Hindlimb muscle (tissue), 1 donor: ENCODE measurements at regions not wholly inside any gene's neighbourhood (a gene's known extent, or its start where the extent isn't known, plus 50 kb on each side); places are given as distances from the start of the nearest gene placed in this dataset.
"Not testable (repeated sequence)": the region's sequence is repeated elsewhere in the genome, so short reads cannot be mapped to it uniquely, and the experiment has no call there.

Experiments
- DNase-seq: peaks from one replicate; pipeline ENCODE4 v3.0.0-alpha.2; 2013

GRCh38 chr6:103872678-103873077 lies 987.0 kb downstream of the HACE1 start:
- no peak for DNase-seq

GRCh38 chr6:103872233-103872632 lies 987.5 kb downstream of the HACE1 start:
- no peak for DNase-seq

- DNase-seq = no peak
These were observed 988.7 kb downstream of the HACE1 start for GRCh38 chr6:103870970-103871369.

- DNase-seq = no peak
These were observed 997.4 kb downstream of the HACE1 start for GRCh38 chr6:103862297-103862696.

- DNase-seq = no peak
These were observed 1001.7 kb downstream of the HACE1 start for GRCh38 chr6:103858003-103858402.

- no peak for DNase-seq
These were observed 1004.0 kb downstream of the HACE1 start for GRCh38 chr6:103855750-103856149.

GRCh38 chr6:103854059-103854458 lies 1005.7 kb downstream of the HACE1 start:
- no peak for DNase-seq

GRCh38 chr6:103838457-103838856 lies 1021.3 kb downstream of the HACE1 start:
- no peak for DNase-seq

- DNase-seq = no peak
These were observed 1033.5 kb downstream of the HACE1 start for GRCh38 chr6:103826209-103826608.

- DNase-seq = no peak
These were observed 1039.6 kb downstream of the HACE1 start for GRCh38 chr6:103820148-103820547.

GRCh38 chr6:103819509-103819908 lies 1040.2 kb downstream of the HACE1 start:
- no peak for DNase-seq

- DNase-seq = no peak
These were observed 1046.7 kb downstream of the HACE1 start for GRCh38 chr6:103812970-103813369.

- DNase-seq = not testable (repeated sequence)
These were observed 1057.7 kb downstream of the HACE1 start for GRCh38 chr6:103801901-103802479.

GRCh38 chr6:103799971-103800670 lies 1059.6 kb downstream of the HACE1 start:
- no peak for DNase-seq

GRCh38 chr6:103798166-103798565 lies 1061.6 kb downstream of the HACE1 start:
- DNase-seq = no peak

GRCh38 chr6:103797738-103798137 lies 1062.0 kb downstream of the HACE1 start:
- no peak for DNase-seq

- no peak for DNase-seq
These were observed 1068.3 kb downstream of the HACE1 start for GRCh38 chr6:103791458-103791857.

GRCh38 chr6:103784117-103784516 lies 1075.6 kb downstream of the HACE1 start:
- DNase-seq = no peak

GRCh38 chr6:103783329-103783728 lies 1076.4 kb downstream of the HACE1 start:
- DNase-seq = no peak

GRCh38 chr6:103769431-103769830 lies 1090.3 kb downstream of the HACE1 start:
- no peak for DNase-seq

GRCh38 chr6:103750603-103751002 lies 1109.1 kb downstream of the HACE1 start:
- DNase-seq = no peak

GRCh38 chr6:103734016-103734415 lies 1125.7 kb downstream of the HACE1 start:
- no peak for DNase-seq

GRCh38 chr6:103729658-103730057 lies 1130.1 kb downstream of the HACE1 start:
- no peak for DNase-seq
